Esophagus muscularis mucosa (tissue), 4 donors: ENCODE measurements at regions not wholly inside any gene's neighbourhood (a gene's known extent, or its start where the extent isn't known, plus 50 kb on each side); places are given as distances from the start of the nearest gene placed in this dataset.

Experiments used
- DNase-seq: peaks from one replicate; pipeline ENCODE4 v3.0.0-alpha.2; 2017; ENCODE audit errors: extremely low spot score
- H3K27ac ChIP-seq, 4 donors: fragments of 200-600 bp; sonication (generic); replicated peaks in 1 of 4; 1 replicate in 3 of 4; 2 replicates in 1 of 4; pipeline ENCODE4 v1.5.1; 2016 to 2019; ENCODE audit warnings: mild to moderate bottlenecking in 1 of 4
- H3K27me3 ChIP-seq, 4 donors: fragments of 200-600 bp; sonication (generic); one replicate each; pipeline versions ENCODE4 v1.5.1 to v1.6.0; 2016 to 2019
- H3K36me3 ChIP-seq, 4 donors: fragments of 200-600 bp; sonication (generic); one replicate each; pipeline ENCODE4 v1.5.1; 2016 to 2019
- H3K4me1 ChIP-seq, 4 donors: fragments of 200-600 bp; sonication (generic); one replicate each; pipeline ENCODE4 v1.5.1; 2016 to 2019
- H3K4me3 ChIP-seq, 4 donors: fragments of 200-600 bp; sonication (generic); 1 replicate in 2 of 4; 2 replicates in 2 of 4; pipeline ENCODE4 v1.5.1; 2016 to 2019; ENCODE audit warnings: mild to moderate bottlenecking in 4 of 4, moderate library complexity in 1 of 4
- H3K9me3 ChIP-seq, 4 donors: fragments of 200-600 bp; sonication (generic); 1 replicate in 3 of 4; 2 replicates in 1 of 4; pipeline ENCODE4 v1.5.1; 2016 to 2019
- EP300 ChIP-seq: sonication (generic); formaldehyde crosslinking; IDR thresholded peaks from one replicate; pipeline ENCODE4 v1.6.1; 2017; ENCODE audit warnings: antibody characterized with exemption
- POLR2A ChIP-seq: fragments of 450-650 bp; IDR thresholded peaks from one replicate; pipeline ENCODE4 v1.6.1; 2017; ENCODE audit warnings: antibody characterized with exemption, moderate library complexity, mild to moderate bottlenecking, low read depth
- POLR2AphosphoS5 ChIP-seq, 2 donors: sonication (generic); formaldehyde crosslinking; IDR thresholded peaks; one replicate each; pipeline ENCODE4 v1.6.1; 2017; ENCODE audit warnings: antibody characterized with exemption in 2 of 2
- WGBS: methylation state at CpG from one replicate; pipeline ENCODE4 v1.1.5; 2018; 5-methylcytosine and 5-hydroxymethylcytosine counted together
- intact Hi-C: fragments of 100-400 bp; cut with DNase I; formaldehyde crosslinking; loops from one replicate; pipeline ENCODE4 v1.15.1; 2023
- TF ChIP-seq, protein P1 (sequence below), 3 experiments: fragments of 200-600 bp in 2 of 3; fragments of 450-650 bp in 1 of 3; sonication (generic) in 2 of 3; IDR thresholded peaks; one replicate each; pipeline ENCODE4 v1.5.1; 2017 to 2019; ENCODE audit warnings: antibody characterized with exemption in 3 of 3, mild to moderate bottlenecking in 2 of 3, moderate library complexity in 1 of 3

DNA sequence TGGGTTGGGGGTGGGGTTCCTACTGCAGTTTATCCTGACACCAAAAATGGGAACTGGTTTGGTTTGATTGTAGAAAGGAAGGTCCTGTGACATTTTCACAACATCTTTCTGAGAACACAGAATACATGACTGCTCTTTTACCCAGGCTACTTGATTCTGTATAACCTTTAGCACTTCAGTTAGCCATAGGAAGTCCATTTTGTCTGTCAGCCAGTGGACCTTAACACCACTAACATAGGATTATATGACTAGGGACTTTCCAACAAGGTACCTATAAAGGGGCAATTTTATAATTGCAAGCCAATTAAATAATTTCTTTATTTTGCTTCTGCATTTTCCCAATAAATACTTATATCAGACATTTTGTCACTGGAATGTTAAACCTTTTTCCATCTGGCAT is 489.2 kb upstream of the MIS18BP1 start:
- DNase-seq, result no peak
- intact Hi-C loops, result no loop called here
- H3K9me3 ChIP-seq, result no peaks in the 10 kb centered on the region
- H3K27me3 ChIP-seq, result no peaks in the 10 kb centered on the region
- H3K4me1 ChIP-seq, result no peaks in the 10 kb centered on the region
- no peak overlapping the region for H3K27ac ChIP-seq
- TF ChIP-seq POLR2A (no peak), POLR2AphosphoS5 (IDR thresholded peaks at IDR 0.05) (no peak), EP300 (no peak)
- TF ChIP-seq, protein P1, sequence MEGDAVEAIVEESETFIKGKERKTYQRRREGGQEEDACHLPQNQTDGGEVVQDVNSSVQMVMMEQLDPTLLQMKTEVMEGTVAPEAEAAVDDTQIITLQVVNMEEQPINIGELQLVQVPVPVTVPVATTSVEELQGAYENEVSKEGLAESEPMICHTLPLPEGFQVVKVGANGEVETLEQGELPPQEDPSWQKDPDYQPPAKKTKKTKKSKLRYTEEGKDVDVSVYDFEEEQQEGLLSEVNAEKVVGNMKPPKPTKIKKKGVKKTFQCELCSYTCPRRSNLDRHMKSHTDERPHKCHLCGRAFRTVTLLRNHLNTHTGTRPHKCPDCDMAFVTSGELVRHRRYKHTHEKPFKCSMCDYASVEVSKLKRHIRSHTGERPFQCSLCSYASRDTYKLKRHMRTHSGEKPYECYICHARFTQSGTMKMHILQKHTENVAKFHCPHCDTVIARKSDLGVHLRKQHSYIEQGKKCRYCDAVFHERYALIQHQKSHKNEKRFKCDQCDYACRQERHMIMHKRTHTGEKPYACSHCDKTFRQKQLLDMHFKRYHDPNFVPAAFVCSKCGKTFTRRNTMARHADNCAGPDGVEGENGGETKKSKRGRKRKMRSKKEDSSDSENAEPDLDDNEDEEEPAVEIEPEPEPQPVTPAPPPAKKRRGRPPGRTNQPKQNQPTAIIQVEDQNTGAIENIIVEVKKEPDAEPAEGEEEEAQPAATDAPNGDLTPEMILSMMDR (IDR thresholded peaks at IDR 0.05), result no peak
- no peak overlapping the region for H3K4me3 ChIP-seq
- H3K36me3 ChIP-seq, result no peaks in the 10 kb centered on the region

DNA sequence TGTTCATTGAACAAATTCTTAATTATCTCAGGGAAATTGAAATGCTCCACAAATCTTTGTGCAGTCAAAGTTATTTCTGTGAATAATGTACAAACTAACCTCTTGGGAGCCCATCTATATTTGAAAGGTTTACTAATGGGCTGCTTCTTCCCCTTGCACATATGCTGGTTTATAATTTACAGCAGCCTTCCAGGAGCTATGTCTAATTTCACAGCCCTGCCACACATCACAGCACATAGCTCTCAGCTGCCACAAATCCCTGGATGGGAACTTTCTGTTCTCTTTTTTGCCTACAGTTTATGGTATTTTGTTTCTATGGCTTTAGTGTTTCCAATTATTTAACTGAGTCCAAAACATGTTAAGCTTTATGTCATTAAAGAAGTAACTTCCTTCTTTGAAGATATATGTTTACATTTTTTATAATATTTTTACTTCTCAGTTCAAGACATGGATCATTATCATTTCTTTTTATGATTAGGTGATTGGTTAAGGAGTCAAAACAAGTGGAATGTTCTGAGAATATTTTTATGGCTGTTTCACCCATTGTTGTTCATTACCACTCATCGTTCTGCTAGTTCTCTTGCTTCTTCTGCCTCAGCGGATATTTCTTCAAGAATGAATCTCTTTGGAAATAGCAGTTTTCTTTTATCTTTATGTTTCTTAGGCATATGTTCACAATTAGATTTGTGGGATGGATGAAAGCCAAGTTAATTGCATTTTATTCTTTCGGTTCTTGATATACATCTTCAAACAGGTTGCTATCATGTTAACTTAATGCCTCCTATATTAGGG is 475.6 kb upstream of the MIS18BP1 start:
- intact Hi-C loops, result no loop called here
- Histone ChIP-seq H3K27me3 (no peaks in the 10 kb centered on the region), H3K4me1 (no peaks in the 10 kb centered on the region), H3K4me3 (no peak overlapping the region), H3K27ac (no peak overlapping the region), H3K36me3 (no peaks in the 10 kb centered on the region), H3K9me3 (no peaks in the 10 kb centered on the region)
- TF ChIP-seq POLR2A, result no peak
- TF ChIP-seq, protein P1 (IDR thresholded peaks at IDR 0.05), result no peak
- no peak for TF ChIP-seq EP300
- no peak for TF ChIP-seq POLR2AphosphoS5 (IDR thresholded peaks at IDR 0.05)
- no peak for DNase-seq
- WGBS, result 51% methylated on average over 3 of the region's 3 CpGs

DNA sequence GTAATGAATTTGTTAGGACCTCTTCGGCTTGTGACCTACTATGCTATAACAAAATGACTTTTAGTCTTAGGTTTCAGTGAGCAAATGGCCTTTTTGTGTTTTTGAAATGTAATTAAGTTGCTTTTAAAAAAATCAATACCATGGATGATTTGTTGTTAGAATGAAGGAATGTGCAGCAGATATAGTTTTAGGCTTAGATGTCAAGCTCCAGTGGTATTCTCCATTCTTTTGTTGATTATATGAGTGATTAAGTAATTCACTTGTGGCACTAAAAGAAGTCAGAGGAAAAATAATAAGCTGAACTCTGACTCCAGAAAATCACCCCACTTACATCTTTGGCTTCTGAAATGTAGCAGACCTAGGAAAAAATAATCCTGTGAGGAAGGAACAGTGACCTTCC is 474.1 kb upstream of the MIS18BP1 start:
- TF ChIP-seq POLR2AphosphoS5 (IDR thresholded peaks at IDR 0.05) (no peak), EP300 (no peak), POLR2A (no peak)
- TF ChIP-seq, protein P1 (IDR thresholded peaks at IDR 0.05), result no peak
- 89% methylated on average over 1 of the region's 1 CpG for WGBS

DNA sequence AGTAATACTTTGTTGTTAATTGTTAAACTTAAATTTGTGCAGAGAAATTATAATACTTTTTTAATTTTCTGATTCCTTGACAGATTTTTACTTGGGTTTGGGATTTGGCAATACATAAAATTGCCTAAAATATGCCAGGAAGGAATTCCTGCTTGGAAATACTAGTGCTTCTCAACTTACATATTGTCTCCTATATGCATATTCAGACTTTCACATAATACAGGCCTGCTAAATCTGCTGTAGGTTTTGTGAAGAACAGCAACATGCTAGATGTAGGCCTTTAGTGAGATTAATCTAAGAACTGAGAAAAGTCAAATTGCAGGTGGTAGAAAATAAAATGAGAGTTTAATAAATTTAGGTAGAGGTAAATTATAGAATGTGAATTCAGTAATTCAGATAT is 468.5 kb upstream of the MIS18BP1 start:
- H3K36me3 ChIP-seq, result no peaks in the 10 kb centered on the region
- no peak overlapping the region for H3K4me3 ChIP-seq
- TF ChIP-seq EP300, result no peak
- TF ChIP-seq POLR2AphosphoS5 (IDR thresholded peaks at IDR 0.05), result no peak
- TF ChIP-seq POLR2A, result no peak
- TF ChIP-seq, protein P1 (IDR thresholded peaks at IDR 0.05), result no peak

More for the DNA sequence above, 474.1 kb upstream of the MIS18BP1 start:
- Histone ChIP-seq H3K4me1 (no peaks in the 10 kb centered on the region), H3K27me3 (no peaks in the 10 kb centered on the region), H3K27ac (no peak overlapping the region), H3K9me3 (no peaks in the 10 kb centered on the region), H3K36me3 (no peaks in the 10 kb centered on the region), H3K4me3 (no peak overlapping the region)
- no peak for DNase-seq
- intact Hi-C loops, result no loop called here

DNA sequence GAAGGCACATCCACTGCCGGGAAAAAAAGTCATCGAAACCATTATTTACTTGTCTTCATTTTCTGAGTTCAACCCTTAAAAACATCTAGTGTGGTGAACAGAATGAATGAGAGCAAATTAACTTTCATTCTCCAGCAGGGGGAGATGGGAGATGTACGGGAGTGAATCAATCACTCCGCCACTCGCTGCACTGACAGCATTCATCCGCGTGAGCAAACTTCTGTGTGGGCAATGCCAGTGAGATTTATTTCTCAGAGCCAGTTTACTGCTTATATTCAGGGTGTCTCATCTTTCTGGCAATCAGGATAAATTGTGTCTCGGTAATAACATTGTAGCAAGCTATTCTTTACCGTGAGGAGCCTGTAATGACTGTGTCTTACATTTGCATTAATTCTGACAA is 463.6 kb upstream of the MIS18BP1 start:
- no peak overlapping the region for H3K27ac ChIP-seq
- H3K36me3 ChIP-seq, result no peaks in the 10 kb centered on the region
- intact Hi-C loops, result no loop called here
- H3K4me1 ChIP-seq, result no peaks in the 10 kb centered on the region
- no peaks in the 10 kb centered on the region for H3K9me3 ChIP-seq
- H3K4me3 ChIP-seq, result no peak overlapping the region
- TF ChIP-seq POLR2AphosphoS5 (IDR thresholded peaks at IDR 0.05), result no peak
- H3K27me3 ChIP-seq, result no peaks in the 10 kb centered on the region
- 56% methylated on average over 9 of the region's 9 CpGs for WGBS
- no peak for DNase-seq

More for the DNA sequence above, 468.5 kb upstream of the MIS18BP1 start:
- Histone ChIP-seq H3K27ac (no peak overlapping the region), H3K27me3 (no peaks in the 10 kb centered on the region), H3K4me1 (no peaks in the 10 kb centered on the region), H3K9me3 (no peaks in the 10 kb centered on the region)
- intact Hi-C loops, result no loop called here
- DNase-seq, result no peak
